DOHH2 (cell line): ENCODE measurements at regions not wholly inside any gene's neighbourhood (a gene's known extent, or its start where the extent isn't known, plus 50 kb on each side); places are given as distances from the start of the nearest gene placed in this dataset.

Experiments used
- H3F3A ChIP-seq: fragments of 200-600 bp; sonication (generic), shearing (Covaris generic); 2 replicates; pipeline ENCODE4 v1.6.0; 2016; ENCODE audit warnings: antibody characterized with exemption, mild to moderate bottlenecking; ENCODE audit not compliant: control insufficient read depth, insufficient read depth
- H3K27ac ChIP-seq: fragments of 200-600 bp; sonication (generic); 2 replicates; pipeline ENCODE4 v1.5.1; 2014; ENCODE audit warnings: low read depth, mild to moderate bottlenecking, low read length, moderate library complexity
- H3K27me3 ChIP-seq: fragments of 200-600 bp; sonication (generic); 2 replicates; pipeline ENCODE4 v1.6.1; 2014; ENCODE audit warnings: mild to moderate bottlenecking, low read length, mixed read lengths; ENCODE audit not compliant: control insufficient read depth
- H3K36me3 ChIP-seq: fragments of 200-600 bp; sonication (generic); 2 replicates; pipeline ENCODE4 v1.6.1; 2014; ENCODE audit warnings: mild to moderate bottlenecking, low read length, moderate library complexity, mixed read lengths; ENCODE audit not compliant: control insufficient read depth
- H3K4me1 ChIP-seq: fragments of 200-600 bp; sonication (generic); 2 replicates; pipeline ENCODE4 v1.6.1; 2014; ENCODE audit warnings: mild to moderate bottlenecking, low read length, mixed read lengths; ENCODE audit not compliant: control insufficient read depth
- H3K4me2 ChIP-seq: fragments of 200-600 bp; sonication (generic); 2 replicates; pipeline ENCODE4 v1.6.0; 2014; ENCODE audit warnings: mild to moderate bottlenecking, low read length, moderate library complexity
- H3K4me3 ChIP-seq: fragments of 200-600 bp; sonication (generic); 2 replicates; pipeline ENCODE4 v1.5.1; 2014; ENCODE audit warnings: mild to moderate bottlenecking, low read length, mixed read lengths
- H3K79me2 ChIP-seq: fragments of 200-600 bp; sonication (generic); 2 replicates; pipeline ENCODE4 v1.6.1; 2014; ENCODE audit warnings: mild to moderate bottlenecking, low read length, mixed read lengths; ENCODE audit not compliant: control insufficient read depth
- H3K9me2 ChIP-seq: fragments of 200-600 bp; sonication (generic); replicated peaks from 2 replicates; pipeline ENCODE4 v1.6.1; 2014; ENCODE audit warnings: mild to moderate bottlenecking, low read length, mixed read lengths; ENCODE audit not compliant: control insufficient read depth
- H3K9me3 ChIP-seq: fragments of 200-600 bp; sonication (generic); 2 replicates; pipeline ENCODE4 v1.6.1; 2014; ENCODE audit warnings: antibody characterized with exemption, low read length, mixed read lengths; ENCODE audit not compliant: control insufficient read depth, insufficient read depth
- H4K20me1 ChIP-seq: fragments of 200-600 bp; sonication (generic); 2 replicates; pipeline ENCODE4 v1.6.0; 2014; ENCODE audit warnings: low read depth, mild to moderate bottlenecking, antibody characterized with exemption, low read length, moderate library complexity; ENCODE audit not compliant: control insufficient read depth, insufficient read depth
- EZH2phosphoT487 ChIP-seq: fragments of 200-600 bp; sonication (generic); IDR thresholded peaks from 2 replicates; pipeline ENCODE4 v1.6.1; 2017; ENCODE audit warnings: borderline replicate concordance, mild to moderate bottlenecking, antibody characterized with exemption, low read length, moderate library complexity, mixed read lengths
- TF ChIP-seq, protein P1 (sequence below): fragments of 200-600 bp; sonication (generic); IDR thresholded peaks from one replicate; pipeline ENCODE4 v1.5.1; 2014; ENCODE audit warnings: antibody characterized with exemption, mild to moderate bottlenecking, low read depth, low read length; ENCODE audit not compliant: poor library complexity, severe bottlenecking

DNA sequence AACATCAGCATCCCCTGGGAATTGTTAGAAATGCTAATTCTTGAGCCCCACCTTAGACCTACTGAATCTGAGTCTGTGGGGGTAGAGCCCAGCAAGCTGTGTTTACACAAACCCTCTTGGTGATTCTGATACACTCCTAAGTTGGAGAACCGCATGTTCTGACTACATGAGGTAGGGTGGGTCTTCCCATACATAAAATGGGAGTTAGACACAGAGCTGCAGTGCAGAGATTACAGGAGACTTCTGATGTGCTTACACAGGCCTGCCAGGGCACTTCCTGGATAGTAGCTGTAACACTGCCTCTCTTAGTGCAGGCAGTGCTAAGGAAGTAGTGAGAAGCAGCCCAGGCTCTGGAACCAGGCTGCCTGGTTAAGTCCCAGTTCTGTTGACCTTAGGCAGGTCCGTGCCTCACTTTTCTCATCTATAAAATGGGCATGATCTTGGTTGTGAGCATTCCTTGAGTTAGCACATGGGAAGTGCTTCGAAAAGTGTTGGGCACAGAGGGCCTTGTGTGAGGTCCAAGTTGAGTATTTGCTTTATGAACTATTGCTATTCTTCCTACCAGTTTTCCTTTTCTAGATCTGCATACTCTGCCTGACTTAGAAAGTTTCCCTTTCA, 67.3 kb downstream of the GLI2 start:
- Histone ChIP-seq H3K9me3 (no peaks in the 10 kb centered on the region), H3K4me3 (no peak overlapping the region), H3K4me2 (no peak overlapping the region), H3K9me2 (no peaks in the 10 kb centered on the region), H3F3A (no peaks in the 10 kb centered on the region), H3K36me3 (no peaks in the 10 kb centered on the region), H3K27me3 (no peaks in the 10 kb centered on the region), H3K27ac (no peak overlapping the region), H3K79me2 (no peaks in the 10 kb centered on the region), H4K20me1 (no peaks in the 10 kb centered on the region), H3K4me1 (no peaks in the 10 kb centered on the region)
- TF ChIP-seq, protein P1, sequence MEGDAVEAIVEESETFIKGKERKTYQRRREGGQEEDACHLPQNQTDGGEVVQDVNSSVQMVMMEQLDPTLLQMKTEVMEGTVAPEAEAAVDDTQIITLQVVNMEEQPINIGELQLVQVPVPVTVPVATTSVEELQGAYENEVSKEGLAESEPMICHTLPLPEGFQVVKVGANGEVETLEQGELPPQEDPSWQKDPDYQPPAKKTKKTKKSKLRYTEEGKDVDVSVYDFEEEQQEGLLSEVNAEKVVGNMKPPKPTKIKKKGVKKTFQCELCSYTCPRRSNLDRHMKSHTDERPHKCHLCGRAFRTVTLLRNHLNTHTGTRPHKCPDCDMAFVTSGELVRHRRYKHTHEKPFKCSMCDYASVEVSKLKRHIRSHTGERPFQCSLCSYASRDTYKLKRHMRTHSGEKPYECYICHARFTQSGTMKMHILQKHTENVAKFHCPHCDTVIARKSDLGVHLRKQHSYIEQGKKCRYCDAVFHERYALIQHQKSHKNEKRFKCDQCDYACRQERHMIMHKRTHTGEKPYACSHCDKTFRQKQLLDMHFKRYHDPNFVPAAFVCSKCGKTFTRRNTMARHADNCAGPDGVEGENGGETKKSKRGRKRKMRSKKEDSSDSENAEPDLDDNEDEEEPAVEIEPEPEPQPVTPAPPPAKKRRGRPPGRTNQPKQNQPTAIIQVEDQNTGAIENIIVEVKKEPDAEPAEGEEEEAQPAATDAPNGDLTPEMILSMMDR, result no peak
- no peak for TF ChIP-seq EZH2phosphoT487

GRCh38 chr2:120803764-120804335, 68.2 kb downstream of the GLI2 start:
- Histone ChIP-seq H3K9me2 (no peaks in the 10 kb centered on the region), H3K27me3 (no peaks in the 10 kb centered on the region), H3K79me2 (no peaks in the 10 kb centered on the region), H3K9me3 (no peaks in the 10 kb centered on the region), H3K27ac (no peak overlapping the region), H4K20me1 (no peaks in the 10 kb centered on the region), H3K4me3 (no peak overlapping the region), H3K4me2 (no peak overlapping the region), H3K4me1 (no peaks in the 10 kb centered on the region), H3K36me3 (no peaks in the 10 kb centered on the region), H3F3A (no peaks in the 10 kb centered on the region)
- TF ChIP-seq, protein P1, result no peak
- no peak for TF ChIP-seq EZH2phosphoT487

DNA sequence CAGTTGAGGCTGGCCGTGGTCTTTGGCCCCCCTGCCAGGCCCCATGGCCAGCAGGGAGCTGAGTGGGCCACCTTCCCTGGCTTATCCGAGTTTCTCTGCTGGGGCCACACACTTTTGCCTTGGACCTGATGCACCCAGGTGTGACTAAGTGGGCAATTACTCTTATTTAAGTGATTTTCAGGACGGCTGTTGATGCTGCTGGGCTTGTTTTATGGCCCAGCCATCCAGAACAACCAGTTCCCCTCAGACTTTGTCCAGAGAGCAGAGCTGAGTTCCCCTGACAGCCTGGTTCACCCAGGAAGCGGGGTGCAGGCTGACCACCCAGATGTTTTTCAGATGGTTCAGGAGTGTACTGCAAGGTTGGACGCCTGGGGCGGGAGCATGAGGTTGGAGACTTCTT, 68.8 kb downstream of the GLI2 start:
- TF ChIP-seq, protein P1, result no peak
- no peak for TF ChIP-seq EZH2phosphoT487
- Histone ChIP-seq H3K4me3 (no peak overlapping the region), H3F3A (no peaks in the 10 kb centered on the region), H4K20me1 (no peaks in the 10 kb centered on the region), H3K9me3 (no peaks in the 10 kb centered on the region), H3K4me2 (no peak overlapping the region), H3K4me1 (no peaks in the 10 kb centered on the region), H3K79me2 (no peaks in the 10 kb centered on the region), H3K27ac (no peak overlapping the region), H3K9me2 (no peaks in the 10 kb centered on the region), H3K27me3 (no peaks in the 10 kb centered on the region), H3K36me3 (no peaks in the 10 kb centered on the region)
